ENCODE measurements at regions not wholly inside any gene's neighbourhood (a gene's known extent, or its start where the extent isn't known, plus 50 kb on each side); places are given as distances from the start of the nearest gene placed in this dataset.
"Not testable (repeated sequence)": the region's sequence is repeated elsewhere in the genome, so short reads cannot be mapped to it uniquely, and the experiment has no call there.

- DNase-seq = no peak
Observed at GRCh38 chr11:44418456-44418830, 108.5 kb upstream of the ALX4 start.

- DNase-seq = peak; percentile 63
Observed at GRCh38 chr11:44421090-44421675, 111.2 kb upstream of the ALX4 start.

- DNase-seq = no peak
Observed at GRCh38 chr11:44423289-44423688, 113.3 kb upstream of the ALX4 start.

- DNase-seq = no peak
Observed at GRCh38 chr11:44424841-44425240, 114.9 kb upstream of the ALX4 start.

GRCh38 chr11:44426119-44426518 lies 116.2 kb upstream of the ALX4 start:
- no peak for DNase-seq

- DNase-seq = no peak
Observed at GRCh38 chr11:44426958-44427357, 117.0 kb upstream of the ALX4 start.

- peak; percentile 44 for DNase-seq
Observed at GRCh38 chr11:44427432-44427831, 117.5 kb upstream of the ALX4 start.

GRCh38 chr11:44430140-44430539 lies 120.2 kb upstream of the ALX4 start:
- no peak for DNase-seq

GRCh38 chr11:44434191-44434590 lies 124.3 kb upstream of the ALX4 start:
- peak; percentile 90 for DNase-seq

GRCh38 chr11:44437122-44437521 lies 127.2 kb upstream of the ALX4 start:
- DNase-seq = peak; percentile 10

GRCh38 chr11:44442893-44443673 lies 122.4 kb upstream of the CD82 start:
- DNase-seq = not testable (repeated sequence)

- DNase-seq = no peak
Observed at GRCh38 chr11:44443836-44444769, 121.4 kb upstream of the CD82 start.

GRCh38 chr11:44444770-44445321 lies 120.6 kb upstream of the CD82 start:
- no peak for DNase-seq

GRCh38 chr11:44445500-44446365 lies 119.7 kb upstream of the CD82 start:
- DNase-seq = peak; percentile 65

GRCh38 chr11:44446366-44446762 lies 119.1 kb upstream of the CD82 start:
- DNase-seq = no peak

GRCh38 chr11:44446996-44447771 lies 118.3 kb upstream of the CD82 start:
- no peak for DNase-seq

- no peak for DNase-seq
Observed at GRCh38 chr11:44450295-44450932, 115.0 kb upstream of the CD82 start.

- no peak for DNase-seq
Observed at GRCh38 chr11:44451706-44452105, 113.8 kb upstream of the CD82 start.

GRCh38 chr11:44452827-44453572 lies 112.5 kb upstream of the CD82 start:
- DNase-seq = peak; percentile 45

- no peak for DNase-seq
Observed at GRCh38 chr11:44453871-44454270, 111.6 kb upstream of the CD82 start.
